Nephron progenitor cell (in vitro differentiated cells): ENCODE measurements at regions not wholly inside any gene's neighbourhood (a gene's known extent, or its start where the extent isn't known, plus 50 kb on each side); places are given as distances from the start of the nearest gene placed in this dataset.
"Not testable (repeated sequence)": the region's sequence is repeated elsewhere in the genome, so short reads cannot be mapped to it uniquely, and the experiment has no call there.

ENCODE experiments used
- DNase-seq: peaks from one replicate; pipeline ENCODE4 v3.0.0; 2021
- H3K27ac Mint-ChIP-seq: 2 replicates; pipeline ENCODE4 v1.8.0; 2021; ENCODE audit warnings: mild to moderate bottlenecking, moderate library complexity, mixed read lengths
- H3K27me3 Mint-ChIP-seq: 2 replicates; pipeline ENCODE4 v1.8.0; 2021; ENCODE audit warnings: mild to moderate bottlenecking, low read depth, mixed read lengths; ENCODE audit not compliant: poor library complexity
- H3K36me3 Mint-ChIP-seq: 2 replicates; pipeline ENCODE4 v1.8.0; 2021; ENCODE audit warnings: low read depth, mixed read lengths
- H3K4me1 Mint-ChIP-seq: 2 replicates; pipeline ENCODE4 v1.8.0; 2021; ENCODE audit warnings: mixed read lengths
- H3K4me3 Mint-ChIP-seq: 2 replicates; pipeline ENCODE4 v1.8.0; 2021; ENCODE audit warnings: mild to moderate bottlenecking, moderate library complexity, mixed read lengths
- H3K9me3 Mint-ChIP-seq: 2 replicates; pipeline ENCODE4 v1.8.0; 2021; ENCODE audit warnings: mild to moderate bottlenecking, moderate library complexity, mixed read lengths
- TF ChIP-seq, protein P1 (sequence below): fragments of 200-600 bp; sonication (generic); IDR thresholded peaks from 2 replicates; pipeline ENCODE4 v1.5.0; 2021; ENCODE audit warnings: antibody characterized with exemption

- no peak for DNase-seq
- H3K4me3 Mint-ChIP-seq = no peak overlapping the region
- H3K4me1 Mint-ChIP-seq = no peaks in the 10 kb centered on the region
- TF ChIP-seq, protein P1, sequence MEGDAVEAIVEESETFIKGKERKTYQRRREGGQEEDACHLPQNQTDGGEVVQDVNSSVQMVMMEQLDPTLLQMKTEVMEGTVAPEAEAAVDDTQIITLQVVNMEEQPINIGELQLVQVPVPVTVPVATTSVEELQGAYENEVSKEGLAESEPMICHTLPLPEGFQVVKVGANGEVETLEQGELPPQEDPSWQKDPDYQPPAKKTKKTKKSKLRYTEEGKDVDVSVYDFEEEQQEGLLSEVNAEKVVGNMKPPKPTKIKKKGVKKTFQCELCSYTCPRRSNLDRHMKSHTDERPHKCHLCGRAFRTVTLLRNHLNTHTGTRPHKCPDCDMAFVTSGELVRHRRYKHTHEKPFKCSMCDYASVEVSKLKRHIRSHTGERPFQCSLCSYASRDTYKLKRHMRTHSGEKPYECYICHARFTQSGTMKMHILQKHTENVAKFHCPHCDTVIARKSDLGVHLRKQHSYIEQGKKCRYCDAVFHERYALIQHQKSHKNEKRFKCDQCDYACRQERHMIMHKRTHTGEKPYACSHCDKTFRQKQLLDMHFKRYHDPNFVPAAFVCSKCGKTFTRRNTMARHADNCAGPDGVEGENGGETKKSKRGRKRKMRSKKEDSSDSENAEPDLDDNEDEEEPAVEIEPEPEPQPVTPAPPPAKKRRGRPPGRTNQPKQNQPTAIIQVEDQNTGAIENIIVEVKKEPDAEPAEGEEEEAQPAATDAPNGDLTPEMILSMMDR = no peak
- no peak overlapping the region for H3K27ac Mint-ChIP-seq
- no peaks in the 10 kb centered on the region for H3K36me3 Mint-ChIP-seq
- no peaks in the 10 kb centered on the region for H3K27me3 Mint-ChIP-seq
- H3K9me3 Mint-ChIP-seq = no peaks in the 10 kb centered on the region
Observed at GRCh38 chr12:127153996-127154395, 1113.0 kb upstream of the TMEM132C start.

GRCh38 chr12:127154830-127155229 lies 1112.1 kb upstream of the TMEM132C start:
- not testable (repeated sequence) for H3K36me3 Mint-ChIP-seq, H3K27me3 Mint-ChIP-seq, H3K27ac Mint-ChIP-seq, DNase-seq, H3K4me3 Mint-ChIP-seq, H3K4me1 Mint-ChIP-seq, H3K9me3 Mint-ChIP-seq

DNA sequence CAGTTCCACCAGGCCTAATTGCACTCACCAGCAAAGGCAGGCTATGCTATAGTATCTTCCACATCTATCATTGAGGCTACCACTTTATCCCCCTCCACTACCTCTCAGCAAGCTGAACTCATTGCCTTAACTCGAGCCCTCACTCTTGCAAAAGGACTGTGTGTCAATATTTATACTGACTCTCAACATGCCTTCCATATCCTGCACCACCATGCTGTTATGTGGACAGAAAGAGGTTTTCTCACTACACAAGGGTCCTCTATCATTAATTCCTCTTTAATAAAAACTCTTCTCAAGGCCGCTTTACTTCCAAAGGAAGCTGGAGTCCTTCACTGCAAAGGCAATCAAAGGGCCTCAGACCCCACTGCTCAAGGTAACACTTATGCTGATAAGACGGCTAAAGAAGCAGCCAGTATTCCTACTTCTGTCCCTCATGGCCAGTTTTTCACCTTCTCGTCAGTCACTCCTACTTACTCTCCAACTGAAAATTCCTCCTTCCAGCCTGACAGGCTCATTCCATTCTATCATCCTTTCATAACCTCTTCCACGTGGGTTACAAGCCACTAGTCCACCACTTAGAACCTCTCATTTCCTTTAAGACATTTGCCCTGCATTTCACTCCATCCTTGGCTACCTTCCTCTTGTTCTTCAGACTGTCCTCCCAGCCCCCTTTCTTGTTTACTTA lies 1110.9 kb upstream of the TMEM132C start:
- not testable (repeated sequence) for H3K4me1 Mint-ChIP-seq, H3K4me3 Mint-ChIP-seq, H3K27ac Mint-ChIP-seq, H3K36me3 Mint-ChIP-seq, H3K9me3 Mint-ChIP-seq, H3K27me3 Mint-ChIP-seq, DNase-seq

DNA sequence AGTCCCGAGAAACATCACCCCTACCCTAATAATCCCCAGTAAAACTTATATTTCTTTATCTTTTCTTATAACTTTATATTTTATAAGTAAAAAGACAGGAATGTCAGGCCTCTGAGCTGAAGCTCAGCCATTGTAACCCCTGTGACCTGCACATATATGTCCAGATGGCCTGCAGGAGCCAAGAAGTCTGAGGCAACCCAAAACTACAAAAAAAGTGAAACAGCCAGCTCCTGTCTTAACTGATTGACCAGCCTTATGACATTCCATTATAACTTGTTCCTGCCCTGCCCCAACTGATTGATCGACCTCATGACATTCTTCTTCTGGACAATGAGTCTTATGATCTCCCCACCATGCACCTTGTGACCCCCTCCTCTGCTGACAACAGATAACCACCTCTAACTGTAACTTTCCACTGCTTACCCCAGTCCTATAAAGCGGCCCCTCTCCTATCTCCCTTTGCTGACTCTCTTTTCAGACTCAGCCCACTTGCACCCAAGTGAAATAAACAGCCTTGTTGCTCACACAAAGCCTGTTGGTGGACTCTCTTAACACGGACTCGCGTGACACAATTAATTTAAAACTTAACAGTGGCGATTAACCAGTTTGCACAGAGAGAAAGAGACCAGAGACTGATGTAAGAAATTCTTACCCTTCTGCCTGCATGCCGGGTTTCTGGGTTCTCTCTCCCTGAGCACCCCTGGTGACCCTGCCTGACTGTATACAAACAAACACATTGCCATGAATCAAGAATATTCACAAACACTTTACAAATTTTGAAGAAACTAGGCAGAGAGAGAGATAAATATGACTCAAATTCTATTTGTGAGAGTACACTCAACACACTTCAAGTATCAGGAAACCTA lies 1109.2 kb upstream of the TMEM132C start:
- not testable (repeated sequence) for DNase-seq, H3K36me3 Mint-ChIP-seq, H3K27me3 Mint-ChIP-seq, H3K27ac Mint-ChIP-seq, H3K4me3 Mint-ChIP-seq, H3K4me1 Mint-ChIP-seq
- H3K9me3 Mint-ChIP-seq = peaks cover 11% of the 10 kb centered on the region

GRCh38 chr12:127158385-127159061 lies 1108.4 kb upstream of the TMEM132C start:
- TF ChIP-seq, protein P1 = no peak
- Mint-ChIP-seq H3K27ac (no peak overlapping the region), H3K36me3 (peaks cover 4% of the 10 kb centered on the region), H3K27me3 (no peaks in the 10 kb centered on the region), H3K4me1 (peaks cover 2% of the 10 kb centered on the region), H3K9me3 (peaks cover 11% of the 10 kb centered on the region), H3K4me3 (no peak overlapping the region)
- DNase-seq = no peak

DNA sequence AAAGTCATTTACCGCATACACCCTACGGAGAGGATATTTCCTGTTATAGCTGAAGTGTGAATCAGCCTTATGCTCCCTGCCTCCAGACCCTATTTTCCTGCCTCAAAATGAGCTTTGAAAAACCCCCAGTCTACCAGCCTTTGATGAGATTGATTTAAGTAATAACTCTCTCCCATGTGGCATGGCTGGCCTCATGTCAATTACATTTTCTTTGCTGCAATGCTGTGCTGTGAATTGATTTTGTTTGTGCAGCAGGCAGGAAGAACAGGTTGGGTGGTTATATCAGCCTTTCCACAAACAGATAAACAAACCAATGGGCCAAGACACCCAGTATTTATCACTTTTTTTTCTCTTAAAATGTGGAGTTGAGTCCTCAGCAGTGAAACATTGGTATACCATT lies 1105.5 kb upstream of the TMEM132C start:
- TF ChIP-seq, protein P1 = no peak
- no peak overlapping the region for H3K4me3 Mint-ChIP-seq
- peaks cover 4% of the 10 kb centered on the region for H3K36me3 Mint-ChIP-seq
- peaks cover 12% of the 10 kb centered on the region for H3K4me1 Mint-ChIP-seq
- no peak overlapping the region for H3K27ac Mint-ChIP-seq
- no peaks in the 10 kb centered on the region for H3K27me3 Mint-ChIP-seq
- peaks cover 11% of the 10 kb centered on the region for H3K9me3 Mint-ChIP-seq
- no peak for DNase-seq

- Mint-ChIP-seq H3K36me3 (peaks cover 4% of the 10 kb centered on the region), H3K9me3 (peaks cover 11% of the 10 kb centered on the region), H3K4me1 (peaks cover 12% of the 10 kb centered on the region), H3K27ac (no peak overlapping the region), H3K4me3 (no peak overlapping the region), H3K27me3 (no peaks in the 10 kb centered on the region)
- TF ChIP-seq, protein P1 = no peak
- no peak for DNase-seq
Observed at GRCh38 chr12:127162307-127162706, 1104.7 kb upstream of the TMEM132C start.
